Caco-2 (cell line): ENCODE measurements at regions not wholly inside any gene's neighbourhood (a gene's known extent, or its start where the extent isn't known, plus 50 kb on each side); places are given as distances from the start of the nearest gene placed in this dataset.

Experiments used
- BruUV-seq: library from RNA; stranded (reverse); fragments of 400-500 nt; replicated peaks from 2 replicates; lab custom pipeline; 2021; lab: Mats Ljungman, UMichigan
- CTCF ChIA-PET: fragments of 300-600 bp; sonication (Branson Sonifier 250); formaldehyde crosslinking; loops from one replicate; lab custom pipeline; 2022; ENCODE audit warnings: antibody characterized with exemption; lab: Charles Lee
- POLR2A ChIA-PET: fragments of 300-600 bp; sonication (Branson Sonifier 250); formaldehyde crosslinking; loops from one replicate; lab custom pipeline; 2022; ENCODE audit warnings: antibody characterized with exemption; lab: Charles Lee
- DNase-seq, 2 experiments: peaks; one replicate each; pipeline versions ENCODE4 v3.0.0 to v3.0.0-alpha.2; 2020 to 2022
- H3K27me3 ChIP-seq: replicated peaks from 2 replicates; pipeline ENCODE4 v1.6.0; 2011; ENCODE audit warnings: low read length; ENCODE audit not compliant: control insufficient read depth, insufficient read depth
- H3K36me3 ChIP-seq: 2 replicates; pipeline ENCODE4 v1.5.1; 2011; ENCODE audit warnings: low read length; ENCODE audit not compliant: control insufficient read depth, insufficient read depth
- H3K4me1 ChIP-seq: fragments of 250-450 bp; sonication (Bioruptor Pico); 2 replicates; pipeline ENCODE4 v1.5.1; 2020; ENCODE audit warnings: mild to moderate bottlenecking
- H3K4me3 ChIP-seq: 2 replicates; pipeline ENCODE4 v1.5.1; 2011; ENCODE audit warnings: low read depth, mild to moderate bottlenecking, control low read depth, low read length
- H3K9me3 ChIP-seq: fragments of 250-450 bp; sonication (Bioruptor Pico); 2 replicates; pipeline ENCODE4 v1.5.1; 2020; ENCODE audit warnings: mild to moderate bottlenecking, moderate library complexity
- H3K27ac Mint-ChIP-seq: one replicate; pipeline ENCODE4 v1.8.0; 2022; ENCODE audit warnings: mixed read lengths; ENCODE audit not compliant: unreplicated experiment
- H3K27me3 Mint-ChIP-seq: one replicate; pipeline ENCODE4 v1.8.0; 2022; ENCODE audit warnings: mixed read lengths; ENCODE audit not compliant: insufficient read depth, unreplicated experiment
- H3K36me3 Mint-ChIP-seq: one replicate; pipeline ENCODE4 v1.8.0; 2022; ENCODE audit warnings: mild to moderate bottlenecking, mixed read lengths; ENCODE audit not compliant: insufficient read depth, unreplicated experiment
- H3K4me1 Mint-ChIP-seq: one replicate; pipeline ENCODE4 v1.8.0; 2022; ENCODE audit warnings: low read depth, mixed read lengths; ENCODE audit not compliant: unreplicated experiment
- H3K4me3 Mint-ChIP-seq: one replicate; pipeline ENCODE4 v1.8.0; 2022; ENCODE audit warnings: mild to moderate bottlenecking, moderate library complexity, mixed read lengths; ENCODE audit not compliant: unreplicated experiment
- H3K9me3 Mint-ChIP-seq: one replicate; pipeline ENCODE4 v1.8.0; 2022; ENCODE audit warnings: mixed read lengths; ENCODE audit not compliant: unreplicated experiment
- intact Hi-C: fragments of 100-400 bp; cut with micrococcal nuclease; formaldehyde crosslinking; loops from one replicate; pipeline ENCODE4 v1.10.0; 2022; ENCODE audit not compliant: unreplicated experiment
- TF ChIP-seq, protein P1 (sequence below), 2 experiments: fragments of 200-600 bp in 1 of 2; IDR thresholded peaks; 1 replicate in 1 of 2; 2 replicates in 1 of 2; pipeline versions ENCODE4 v1.5.1 to v1.8.0; 2011 to 2022; ENCODE audit warnings: antibody characterized with exemption in 1 of 2, control low read depth in 1 of 2, inconsistent platforms in 1 of 2, low read depth in 1 of 2, low read length in 1 of 2, mild to moderate bottlenecking in 1 of 2, moderate library complexity in 1 of 2; ENCODE audit not compliant: insufficient read depth in 1 of 2, severe bottlenecking in 1 of 2, unreplicated experiment in 1 of 2

DNA sequence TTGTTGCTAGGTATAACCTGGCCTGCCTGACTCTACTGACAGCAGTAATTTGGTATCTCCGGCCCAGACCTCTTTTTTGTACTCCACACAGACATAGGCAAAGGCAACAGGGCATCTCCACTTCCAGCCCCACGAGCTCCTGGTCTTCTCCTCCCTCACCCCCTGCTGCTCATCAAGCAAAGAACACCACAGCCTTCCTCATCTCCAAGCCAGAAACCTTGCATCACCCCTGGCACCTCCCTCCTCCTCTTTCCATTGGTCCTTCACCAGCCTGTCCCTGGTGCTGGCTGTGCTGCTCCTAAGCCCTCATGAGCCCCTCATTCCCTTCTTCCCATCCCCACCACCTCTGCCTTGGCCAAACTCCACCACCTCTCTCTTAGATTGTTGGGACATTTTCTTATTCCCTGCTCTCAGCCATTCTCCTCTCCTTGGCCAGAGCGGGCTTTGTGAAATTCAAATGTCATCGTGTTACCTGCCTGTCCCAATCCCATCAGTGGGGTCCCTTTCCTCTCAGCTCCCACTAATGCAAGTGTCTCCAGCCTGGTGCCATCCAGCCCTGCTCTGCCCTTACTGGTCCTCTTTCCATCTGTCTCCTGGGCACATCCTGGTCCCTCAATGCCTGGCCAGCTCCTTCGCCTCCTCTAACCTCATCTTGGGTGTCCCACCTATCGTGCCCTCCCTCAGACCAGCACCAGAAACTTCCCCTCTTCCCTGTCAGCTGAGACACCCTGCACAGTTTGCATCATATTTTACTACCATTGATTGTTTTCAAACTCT lies 77.4 kb downstream of the INHBB start:
- Histone ChIP-seq H3K4me1 (peaks cover 7% of the 10 kb centered on the region; the same call in 1 of the 2 replicates), H3K27me3 (no peaks in the 10 kb centered on the region), H3K9me3 (no peaks in the 10 kb centered on the region), H3K4me3 (no peak overlapping the region), H3K36me3 (no peaks in the 10 kb centered on the region)
- Mint-ChIP-seq H3K4me3 (no peak overlapping the region), H3K9me3 (no peaks in the 10 kb centered on the region), H3K36me3 (no peaks in the 10 kb centered on the region), H3K27me3 (no peaks in the 10 kb centered on the region), H3K27ac (peak overlapping the region; percentile 53), H3K4me1 (no peaks in the 10 kb centered on the region)
- intact Hi-C loops = no loop called here
- CTCF ChIA-PET = no interaction called here
- TF ChIP-seq, protein P1, sequence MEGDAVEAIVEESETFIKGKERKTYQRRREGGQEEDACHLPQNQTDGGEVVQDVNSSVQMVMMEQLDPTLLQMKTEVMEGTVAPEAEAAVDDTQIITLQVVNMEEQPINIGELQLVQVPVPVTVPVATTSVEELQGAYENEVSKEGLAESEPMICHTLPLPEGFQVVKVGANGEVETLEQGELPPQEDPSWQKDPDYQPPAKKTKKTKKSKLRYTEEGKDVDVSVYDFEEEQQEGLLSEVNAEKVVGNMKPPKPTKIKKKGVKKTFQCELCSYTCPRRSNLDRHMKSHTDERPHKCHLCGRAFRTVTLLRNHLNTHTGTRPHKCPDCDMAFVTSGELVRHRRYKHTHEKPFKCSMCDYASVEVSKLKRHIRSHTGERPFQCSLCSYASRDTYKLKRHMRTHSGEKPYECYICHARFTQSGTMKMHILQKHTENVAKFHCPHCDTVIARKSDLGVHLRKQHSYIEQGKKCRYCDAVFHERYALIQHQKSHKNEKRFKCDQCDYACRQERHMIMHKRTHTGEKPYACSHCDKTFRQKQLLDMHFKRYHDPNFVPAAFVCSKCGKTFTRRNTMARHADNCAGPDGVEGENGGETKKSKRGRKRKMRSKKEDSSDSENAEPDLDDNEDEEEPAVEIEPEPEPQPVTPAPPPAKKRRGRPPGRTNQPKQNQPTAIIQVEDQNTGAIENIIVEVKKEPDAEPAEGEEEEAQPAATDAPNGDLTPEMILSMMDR (IDR thresholded peaks at IDR 0.05; ENCODE audit: insufficient read depth in 1 of 2, low read depth in 1 of 2, low read length in 1 of 2, severe bottlenecking in 1 of 2, unreplicated experiment in 1 of 2) = no peak
- POLR2A ChIA-PET = no interaction called here
- BruUV-seq = no TSS peak
- no peak for DNase-seq

DNA sequence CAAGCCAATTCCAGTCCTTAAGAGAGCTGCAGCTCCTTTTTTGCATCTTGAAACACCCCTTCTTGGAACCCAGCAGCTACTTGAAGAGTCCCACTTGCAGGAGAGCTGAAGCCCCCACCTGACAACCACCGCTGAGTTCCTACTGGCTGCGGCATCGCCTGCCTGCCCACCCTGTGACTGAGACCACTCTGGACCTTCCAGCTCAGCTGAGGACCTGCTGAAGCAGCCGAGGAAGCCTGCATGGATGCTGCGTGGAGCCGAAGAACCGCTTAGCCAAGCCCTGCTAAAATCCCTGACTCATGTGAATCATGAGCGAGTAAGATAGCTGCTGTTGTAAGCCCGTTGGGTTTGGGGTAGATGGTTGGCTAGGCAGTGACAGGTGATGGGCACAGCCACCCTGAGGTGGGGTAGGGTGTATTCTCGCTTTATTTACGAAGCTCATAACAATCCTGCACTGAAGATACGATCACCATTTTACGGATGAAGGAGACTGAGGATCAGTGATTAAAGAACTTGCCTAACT lies 78.4 kb downstream of the INHBB start:
- Mint-ChIP-seq H3K9me3 (no peaks in the 10 kb centered on the region), H3K4me3 (no peak overlapping the region), H3K27ac (no peak overlapping the region), H3K36me3 (no peaks in the 10 kb centered on the region), H3K27me3 (no peaks in the 10 kb centered on the region), H3K4me1 (peaks cover under 1% of the 10 kb centered on the region)
- no TSS peak for BruUV-seq
- no peak for DNase-seq
- intact Hi-C loops = no loop called here
- ChIA-PET POLR2A (no interaction called here), CTCF (no interaction called here)
- H3K4me1 ChIP-seq = peaks cover 16% of the 10 kb centered on the region
- H3K9me3 ChIP-seq = no peaks in the 10 kb centered on the region
- no peaks in the 10 kb centered on the region for H3K36me3 ChIP-seq
- no peak overlapping the region for H3K4me3 ChIP-seq
- TF ChIP-seq, protein P1 (IDR thresholded peaks at IDR 0.05; ENCODE audit: insufficient read depth in 1 of 2, low read depth in 1 of 2, low read length in 1 of 2, severe bottlenecking in 1 of 2, unreplicated experiment in 1 of 2) = no peak
- no peaks in the 10 kb centered on the region for H3K27me3 ChIP-seq

DNA sequence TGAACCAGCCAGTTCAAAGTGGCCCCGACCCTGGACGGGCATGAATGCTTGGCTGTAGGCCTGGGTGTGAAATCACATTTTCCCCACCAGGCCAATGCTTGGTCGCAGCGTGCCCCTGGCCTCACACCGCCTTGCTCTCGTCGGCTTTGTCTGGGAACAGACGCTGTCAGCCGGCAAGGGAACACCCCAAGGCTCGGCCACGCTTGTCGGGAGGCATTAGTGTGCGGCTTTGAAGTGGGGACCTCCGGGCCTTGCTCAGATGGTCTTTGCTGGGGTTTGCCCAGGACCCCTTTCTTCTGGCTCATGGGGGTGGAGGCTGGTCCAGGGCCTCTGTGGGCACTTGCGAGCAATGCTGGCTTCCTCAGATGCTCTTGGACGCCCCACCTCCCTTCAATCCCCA lies 79.1 kb downstream of the INHBB start:
- TF ChIP-seq, protein P1 (IDR thresholded peaks at IDR 0.05; ENCODE audit: insufficient read depth in 1 of 2, low read depth in 1 of 2, low read length in 1 of 2, severe bottlenecking in 1 of 2, unreplicated experiment in 1 of 2) = no peak
- BruUV-seq = no TSS peak
- ChIA-PET CTCF (no interaction called here), POLR2A (no interaction called here)
- Mint-ChIP-seq H3K4me1 (peaks cover 7% of the 10 kb centered on the region), H3K27ac (no peak overlapping the region), H3K36me3 (no peaks in the 10 kb centered on the region), H3K9me3 (no peaks in the 10 kb centered on the region), H3K4me3 (no peak overlapping the region), H3K27me3 (no peaks in the 10 kb centered on the region)
- intact Hi-C loops = no loop called here
- H3K4me1 ChIP-seq = peaks cover 21% of the 10 kb centered on the region
- no peak for DNase-seq
- H3K36me3 ChIP-seq = no peaks in the 10 kb centered on the region
- H3K27me3 ChIP-seq = no peaks in the 10 kb centered on the region
- no peaks in the 10 kb centered on the region for H3K9me3 ChIP-seq
- H3K4me3 ChIP-seq = no peak overlapping the region
